ENCODE measurements at regions not wholly inside any gene's neighbourhood (a gene's known extent, or its start where the extent isn't known, plus 50 kb on each side); places are given as distances from the start of the nearest gene placed in this dataset.

DNA sequence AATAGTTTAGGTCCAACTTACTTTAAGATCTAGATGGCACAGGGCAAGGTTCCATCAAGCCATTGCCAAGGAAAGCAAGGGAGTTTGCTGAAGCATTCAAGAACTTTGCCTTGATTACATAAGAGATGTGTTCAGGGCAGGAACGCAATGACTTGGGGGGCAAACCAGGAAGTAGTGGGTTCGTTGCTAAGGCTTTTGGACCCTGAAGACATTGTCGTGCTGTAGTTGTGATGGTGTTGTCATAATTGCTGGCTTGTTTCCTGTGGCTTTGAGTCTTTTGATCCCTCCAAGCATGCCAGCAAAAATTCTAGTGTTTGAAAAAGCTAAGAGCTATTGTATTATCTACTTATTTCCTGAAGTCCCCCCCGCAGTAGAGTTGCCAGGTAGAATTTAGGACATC is 70.7 kb upstream of the HNF1B start:
- no peak for TF ChIP-seq POLR2AphosphoS5 (IDR thresholded peaks at IDR 0.05; ENCODE audit: low read depth, low read length)
- no peak for TF ChIP-seq TAF1 (IDR thresholded peaks at IDR 0.05; ENCODE audit: borderline replicate concordance, low read depth, low read length)
- TF ChIP-seq POLR2A (IDR thresholded peaks at IDR 0.05; ENCODE audit: low read depth, low read length): no peak

All from GM12892 (cell line).